NCI-H2081 (cell line): ENCODE measurements at regions not wholly inside any gene's neighbourhood (a gene's known extent, or its start where the extent isn't known, plus 50 kb on each side); places are given as distances from the start of the nearest gene placed in this dataset.
"Not testable (repeated sequence)": the region's sequence is repeated elsewhere in the genome, so short reads cannot be mapped to it uniquely, and the experiment has no call there.

ENCODE experiments used
- DNase-seq, 2 experiments: peaks; one replicate each; lab custom pipeline; 2025; lab: John Stamatoyannopoulos, UW

GRCh38 chr11:93032580-93032979 is 63.1 kb downstream of the MTNR1B start:
- no peak for DNase-seq

DNA sequence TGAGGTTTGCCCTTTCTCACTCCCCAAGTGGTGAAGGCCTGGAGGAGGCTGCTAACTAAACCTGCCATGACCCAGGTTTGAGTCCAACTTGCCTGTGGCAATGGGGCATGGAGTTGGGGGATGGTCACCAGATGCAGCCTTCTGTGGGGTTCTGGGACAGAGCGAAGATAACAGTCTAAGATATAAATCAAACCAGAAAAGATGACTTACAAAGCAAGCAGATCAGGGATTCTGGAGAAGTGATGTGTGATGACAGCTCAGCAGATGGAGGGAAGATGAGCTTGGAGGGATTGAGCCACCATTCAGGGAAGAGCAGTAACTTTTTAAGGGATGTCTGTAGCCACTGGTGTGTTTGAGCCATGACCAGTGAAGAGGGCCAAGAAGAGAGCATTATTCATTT is 63.6 kb downstream of the MTNR1B start:
- no peak for DNase-seq

- DNase-seq: no peak
Measured at GRCh38 chr11:93034031-93034722, 64.7 kb downstream of the MTNR1B start.

DNA sequence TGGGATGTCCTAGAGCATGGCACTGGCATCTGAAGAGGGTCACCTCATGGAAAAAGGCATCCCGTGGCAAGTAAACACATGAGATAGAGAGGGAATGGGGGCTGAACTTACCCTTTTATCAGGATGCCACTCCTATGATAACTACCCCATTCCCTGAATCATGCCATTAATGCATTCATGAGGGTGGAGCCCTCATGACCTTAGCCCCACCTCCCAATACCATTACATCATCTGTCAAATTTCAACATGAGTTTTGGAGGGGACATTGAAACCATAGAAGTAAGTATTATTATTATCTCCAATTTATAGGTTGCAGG is 65.2 kb downstream of the MTNR1B start:
- DNase-seq: no peak

- no peak for DNase-seq
Measured at GRCh38 chr11:93038521-93038920, 69.1 kb downstream of the MTNR1B start.

GRCh38 chr11:93039531-93040240 is 70.2 kb downstream of the MTNR1B start:
- DNase-seq: no peak

DNA sequence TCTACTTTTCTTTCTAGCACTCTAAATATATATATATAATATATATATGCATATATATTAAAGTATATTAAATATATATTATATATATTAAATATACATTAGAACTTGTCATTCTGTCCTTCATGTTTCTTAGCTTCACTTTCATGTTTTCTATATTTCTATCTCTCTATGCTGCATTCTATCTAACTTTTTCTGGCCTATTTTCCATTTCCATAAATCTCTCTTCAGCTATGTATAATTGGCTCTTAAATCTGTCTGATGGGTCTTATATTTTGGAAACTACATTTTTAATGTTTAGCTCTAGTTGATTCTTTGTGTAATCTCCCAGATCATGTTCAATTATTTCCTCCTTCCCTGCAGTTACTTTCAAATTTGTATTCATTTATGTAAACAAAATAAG is 72.2 kb downstream of the MTNR1B start:
- no peak for DNase-seq

- DNase-seq: not testable (repeated sequence)
Measured at GRCh38 chr11:93043186-93043585, 73.7 kb downstream of the MTNR1B start.

DNA sequence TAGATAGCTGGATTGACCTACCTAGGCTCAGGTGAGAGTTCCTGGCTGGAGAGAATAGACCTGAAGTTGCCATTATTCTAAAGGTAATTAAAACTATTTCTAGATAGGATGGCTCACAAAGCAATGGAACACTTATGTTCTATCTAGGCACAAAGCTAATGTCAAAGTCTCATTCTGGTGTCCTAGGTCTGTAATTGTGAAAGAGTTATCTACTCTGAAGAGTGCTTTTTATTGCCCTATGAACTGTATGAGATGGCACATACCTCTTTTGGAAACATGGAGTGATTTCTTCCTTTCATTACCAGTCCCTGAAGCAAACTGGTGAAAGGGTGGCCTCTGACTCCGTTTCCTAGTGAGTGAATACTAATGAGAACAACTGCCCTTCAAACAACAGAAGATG is 80.3 kb downstream of the MTNR1B start:
- no peak for DNase-seq

DNA sequence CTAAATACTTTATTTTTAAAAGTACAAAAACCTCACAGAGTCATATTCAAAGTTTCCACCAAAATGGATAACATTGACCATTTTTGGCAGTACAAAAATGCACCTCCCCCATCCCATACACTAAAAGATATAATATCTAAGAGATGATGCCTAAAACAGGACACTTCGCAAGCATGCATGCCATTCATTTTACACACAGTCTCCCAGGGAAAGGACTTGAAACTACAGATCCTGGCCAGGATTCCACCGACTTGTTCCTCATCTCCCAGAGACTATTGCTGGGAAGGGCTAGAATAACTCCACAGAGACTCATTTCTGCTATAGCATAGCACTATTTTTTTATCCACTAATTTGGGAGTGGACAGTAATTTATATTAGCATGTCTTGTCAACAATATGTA is 81.7 kb downstream of the MTNR1B start:
- DNase-seq: no peak

DNA sequence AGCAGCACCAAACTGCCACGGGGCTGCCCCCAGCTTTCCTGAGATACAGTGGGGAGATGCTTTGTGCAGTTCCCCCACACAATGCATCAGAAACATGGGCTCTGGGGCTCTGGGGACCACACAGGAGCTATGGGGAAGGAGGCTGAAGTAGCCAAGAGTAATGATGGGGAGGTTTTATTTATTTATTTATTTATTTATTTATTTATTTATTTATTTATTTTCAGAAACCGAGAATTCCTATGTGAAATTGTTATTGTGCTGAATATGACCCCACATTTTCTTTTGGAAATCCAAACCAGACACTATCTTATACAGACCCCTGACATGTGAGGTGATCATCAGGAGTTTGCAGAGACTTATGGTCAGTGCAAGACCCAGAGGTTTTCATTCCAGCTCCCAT is 84.4 kb downstream of the MTNR1B start:
- no peak for DNase-seq

GRCh38 chr11:93054279-93054678 is 84.8 kb downstream of the MTNR1B start:
- no peak for DNase-seq

- DNase-seq: no peak
Measured at GRCh38 chr11:93054881-93055280, 85.4 kb downstream of the MTNR1B start.

DNA sequence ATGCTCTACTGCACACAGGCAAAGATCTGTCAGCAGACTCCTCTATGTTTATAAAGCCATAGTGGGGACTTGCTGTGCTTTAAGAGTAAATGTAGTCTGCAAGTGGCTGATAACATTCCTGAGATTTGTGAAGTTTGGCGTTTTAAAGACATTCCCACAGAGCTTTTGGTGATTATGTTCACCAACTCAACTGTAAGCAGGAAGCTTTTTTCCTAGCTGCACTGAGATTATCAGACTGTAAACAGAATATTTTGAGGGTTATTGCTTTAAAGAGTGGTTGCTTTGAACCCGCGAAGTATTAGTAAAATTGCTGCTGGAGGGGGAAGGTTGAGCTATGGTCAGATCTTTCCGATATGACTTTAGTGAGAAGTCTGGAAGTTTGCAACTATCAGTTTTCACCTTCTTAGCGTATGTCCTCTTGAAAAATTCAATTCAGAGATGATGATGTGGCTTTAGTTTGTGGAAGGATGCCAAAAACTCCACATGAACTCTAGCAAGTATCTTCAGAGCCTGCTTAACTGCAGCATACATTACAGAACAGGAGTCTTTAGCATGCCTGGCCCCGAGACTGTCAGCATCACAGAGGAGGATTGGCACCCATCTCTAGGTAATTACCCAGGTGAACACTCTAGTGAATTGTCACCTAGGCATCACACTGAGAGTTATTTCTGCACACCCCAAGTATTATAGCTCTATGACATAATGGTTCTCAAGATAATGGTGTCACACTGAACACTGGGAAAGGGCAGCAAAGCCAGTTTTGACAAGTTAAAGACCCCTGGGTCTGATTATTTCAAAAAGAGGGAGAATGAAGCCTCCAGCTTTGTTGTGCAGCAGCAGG is 89.9 kb downstream of the MTNR1B start:
- peak; percentile 17 to 36 for DNase-seq

- no peak for DNase-seq
Measured at GRCh38 chr11:93063086-93063485, 93.6 kb downstream of the MTNR1B start.

DNA sequence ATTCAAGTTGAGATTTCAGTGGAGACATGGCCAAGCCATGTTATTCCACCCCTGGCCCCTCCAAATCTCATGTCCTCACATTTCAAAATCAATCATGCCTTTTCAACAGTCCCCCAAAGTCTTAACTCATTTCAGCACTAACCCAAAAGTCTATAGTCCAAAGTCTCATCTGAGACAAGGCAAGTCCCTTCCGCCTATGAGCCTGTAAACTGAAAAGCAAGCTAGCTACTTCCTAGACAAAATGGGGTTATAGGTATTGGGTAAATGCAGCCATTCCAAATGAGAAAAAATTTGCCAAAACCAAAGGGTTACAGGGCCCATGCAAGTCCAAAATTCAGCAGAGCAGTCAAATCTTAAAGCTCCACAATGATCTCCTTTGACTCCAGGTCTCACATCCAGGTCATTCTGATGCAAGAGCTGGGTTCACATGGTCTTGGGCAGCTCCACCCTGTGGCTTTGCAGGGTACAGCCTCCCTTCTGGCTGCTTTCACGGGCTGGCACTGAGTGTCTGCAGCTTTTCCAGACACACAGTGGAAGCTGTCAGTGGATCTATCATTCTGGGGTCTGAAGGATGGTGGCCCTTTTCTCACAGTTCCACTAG is 95.7 kb downstream of the MTNR1B start:
- DNase-seq: not testable (repeated sequence)

DNA sequence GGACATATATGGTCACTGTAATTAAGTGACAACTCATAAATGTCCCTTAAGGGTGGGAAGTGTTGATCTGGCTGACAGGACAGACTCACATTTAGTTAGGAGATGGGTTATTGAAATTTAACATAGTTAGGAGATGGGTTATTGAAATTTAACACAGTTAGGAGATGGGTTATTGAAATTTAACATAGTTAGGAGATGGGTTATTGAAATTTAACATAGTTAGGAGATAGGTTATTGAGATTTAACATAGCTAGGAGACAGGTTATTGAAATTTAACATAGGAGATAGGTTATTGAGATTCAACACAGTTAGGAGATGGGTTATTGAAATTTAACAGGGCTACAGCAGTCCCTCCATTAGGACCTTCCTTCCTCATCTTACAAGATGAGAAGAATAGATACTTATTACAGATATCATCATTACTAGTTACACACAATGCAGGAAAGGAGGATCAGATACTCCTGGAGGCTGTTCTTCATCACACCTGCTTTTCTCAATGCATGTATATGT is 98.5 kb downstream of the MTNR1B start:
- no peak for DNase-seq

DNA sequence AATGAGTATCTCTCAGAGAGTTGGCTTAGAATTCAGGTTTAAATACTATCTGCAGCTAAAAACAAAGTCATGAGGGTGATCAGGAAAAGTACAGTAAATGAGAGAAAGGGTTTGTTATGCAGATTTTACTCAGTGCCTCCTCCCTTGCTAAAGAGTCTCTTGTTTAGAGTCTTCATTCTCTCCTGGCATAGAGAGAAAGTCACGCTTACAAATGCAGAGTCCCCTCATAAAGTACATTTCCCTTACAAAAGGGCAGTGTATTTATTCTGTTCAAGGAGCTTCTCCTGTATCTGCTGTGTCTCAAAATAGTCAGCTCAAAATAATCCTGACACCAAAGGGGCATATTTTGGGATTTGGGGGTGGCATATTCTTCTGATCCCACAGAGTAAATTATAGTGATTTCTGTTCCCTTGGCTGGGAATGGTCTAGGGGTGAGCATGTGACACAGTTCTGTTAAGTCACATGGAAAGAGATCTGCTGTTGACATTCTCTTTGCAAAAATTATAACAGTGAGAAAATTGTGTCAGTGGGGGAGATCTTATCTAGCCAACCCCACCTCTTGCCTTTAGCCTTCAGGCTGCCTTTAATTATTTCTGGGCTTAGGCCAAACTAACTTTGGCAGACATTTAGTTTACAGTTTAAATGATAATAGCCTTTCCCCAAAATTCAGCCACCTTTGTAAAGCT is 102.9 kb downstream of the MTNR1B start:
- peak; percentile 26 to 64 for DNase-seq

- no peak for DNase-seq
Measured at GRCh38 chr11:93073026-93073425, 103.6 kb downstream of the MTNR1B start.

GRCh38 chr11:93073508-93074280 is 104.2 kb downstream of the MTNR1B start:
- DNase-seq: no peak

DNA sequence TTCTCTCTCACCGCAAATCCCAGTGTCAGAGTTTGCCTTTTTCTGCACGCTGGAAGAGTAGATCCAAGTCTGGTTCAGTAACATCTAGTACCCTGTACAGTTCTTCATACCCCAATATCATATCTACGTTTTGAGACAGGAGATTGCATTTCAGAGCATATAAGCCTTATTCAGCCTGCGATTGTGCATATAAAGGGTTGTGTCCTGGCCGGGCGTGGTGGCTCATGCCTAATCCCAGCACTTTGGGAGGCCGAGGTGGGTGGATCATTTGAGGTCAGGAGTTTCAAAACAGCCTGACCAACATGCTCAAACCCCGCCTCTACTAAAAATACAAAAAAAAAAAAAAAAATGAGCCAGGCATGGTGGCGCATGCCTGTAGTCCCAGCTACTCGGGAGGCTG is 104.9 kb downstream of the MTNR1B start:
- no peak for DNase-seq
